GM23338 (cell line): ENCODE measurements at regions not wholly inside any gene's neighbourhood (a gene's known extent, or its start where the extent isn't known, plus 50 kb on each side); places are given as distances from the start of the nearest gene placed in this dataset.

Experiments
- ATAC-seq: fragments of 200-7000 bp; cut with Tn5 transposase; 3 replicates; pipeline ENCODE4 v1.9.1; 2020
- DNase-seq: peaks from one replicate; pipeline ENCODE4 v3.0.0-alpha.2; 2015; ENCODE audit warnings: low spot score
- H2AFZ ChIP-seq: fragments of 200-600 bp; sonication (generic); 2 replicates; pipeline ENCODE4 v1.8.0; 2016; ENCODE audit warnings: antibody characterized with exemption, mild to moderate bottlenecking, moderate library complexity
- H3F3A ChIP-seq: fragments of 200-600 bp; sonication (generic); replicated peaks from 2 replicates; pipeline ENCODE4 v1.8.0; 2017; ENCODE audit warnings: antibody characterized with exemption, mixed run types, low read depth
- H3K27ac ChIP-seq: fragments of 200-600 bp; sonication (generic); 2 replicates; pipeline ENCODE4 v1.6.1; 2016; ENCODE audit warnings: low read depth
- H3K27me3 ChIP-seq: fragments of 200-600 bp; sonication (generic); 2 replicates; pipeline ENCODE4 v1.8.0; 2016; ENCODE audit warnings: mild to moderate bottlenecking, mixed run types, moderate library complexity; ENCODE audit not compliant: insufficient read depth
- H3K36me3 ChIP-seq: fragments of 200-600 bp; sonication (generic); 2 replicates; pipeline ENCODE4 v1.8.0; 2016; ENCODE audit warnings: mild to moderate bottlenecking; ENCODE audit not compliant: insufficient read depth
- H3K4me1 ChIP-seq: fragments of 200-600 bp; sonication (generic); 2 replicates; pipeline ENCODE4 v1.8.0; 2016; ENCODE audit warnings: mild to moderate bottlenecking, moderate library complexity; ENCODE audit not compliant: insufficient read depth
- H3K4me2 ChIP-seq: fragments of 200-600 bp; sonication (generic); 2 replicates; pipeline ENCODE4 v1.7.1; 2017; ENCODE audit warnings: mixed run types
- H3K4me3 ChIP-seq: fragments of 200-600 bp; sonication (generic); 2 replicates; pipeline ENCODE4 v1.6.1; 2016; ENCODE audit warnings: mixed run types
- H3K79me2 ChIP-seq: fragments of 200-600 bp; sonication (generic); replicated peaks from 2 replicates; pipeline ENCODE4 v1.8.0; 2017; ENCODE audit warnings: mild to moderate bottlenecking; ENCODE audit not compliant: insufficient read depth
- H3K9me2 ChIP-seq: fragments of 200-600 bp; sonication (generic); 2 replicates; pipeline ENCODE4 v1.8.0; 2017; ENCODE audit not compliant: insufficient read depth
- H4K20me1 ChIP-seq: fragments of 200-600 bp; sonication (generic); replicated peaks from 2 replicates; pipeline ENCODE4 v1.8.0; 2017; ENCODE audit warnings: mild to moderate bottlenecking; ENCODE audit not compliant: insufficient read depth
- H3K27ac Mint-ChIP-seq: 2 replicates; pipeline ENCODE4 v1.8.0; 2020; ENCODE audit warnings: inconsistent platforms, mild to moderate bottlenecking, moderate library complexity, mixed read lengths
- H3K27me3 Mint-ChIP-seq: 3 replicates; pipeline ENCODE4 v1.8.0; 2022; ENCODE audit warnings: low read depth, mild to moderate bottlenecking, moderate library complexity, mixed read lengths, inconsistent platforms; ENCODE audit not compliant: insufficient read depth, poor library complexity
- H3K36me3 Mint-ChIP-seq: 3 replicates; pipeline ENCODE4 v1.8.0; 2021; ENCODE audit warnings: low read depth, mild to moderate bottlenecking, inconsistent platforms, moderate library complexity, mixed read lengths
- H3K4me1 Mint-ChIP-seq: 3 replicates; pipeline ENCODE4 v1.8.0; 2020; ENCODE audit warnings: mild to moderate bottlenecking, inconsistent platforms, mixed read lengths
- H3K4me3 Mint-ChIP-seq: 3 replicates; pipeline ENCODE4 v1.8.0; 2021; ENCODE audit warnings: moderate library complexity, mild to moderate bottlenecking, inconsistent platforms, mixed read lengths
- H3K9me3 Mint-ChIP-seq: 3 replicates; pipeline ENCODE4 v1.8.0; 2020; ENCODE audit warnings: moderate library complexity, mild to moderate bottlenecking, inconsistent platforms, mixed read lengths
- ETS1 ChIP-seq: IDR thresholded peaks from 2 replicates; pipeline ENCODE4 v1.6.1; 2016; ENCODE audit warnings: antibody characterized with exemption
- EZH2 ChIP-seq: fragments of 200-600 bp; sonication (generic); IDR thresholded peaks from one replicate; pipeline ENCODE4 v1.8.0; 2017; ENCODE audit warnings: antibody characterized with exemption, mild to moderate bottlenecking, low read depth; ENCODE audit not compliant: unreplicated experiment
- POLR2AphosphoS5 ChIP-seq: IDR thresholded peaks from 2 replicates; pipeline ENCODE4 v1.6.1; 2016; ENCODE audit warnings: antibody characterized with exemption, low read depth
- STAT1 ChIP-seq: IDR thresholded peaks from one replicate; pipeline ENCODE4 v1.6.1; 2016; ENCODE audit warnings: antibody characterized with exemption; ENCODE audit not compliant: unreplicated experiment
- ZNF114 ChIP-seq: fragments of 250-450 bp; sonication (Bioruptor Pico); IDR thresholded peaks from 2 replicates; pipeline ENCODE4 v1.5.0; 2020; ENCODE audit warnings: mild to moderate bottlenecking, moderate library complexity
- ZNF331 ChIP-seq: fragments of 250-450 bp; sonication (Bioruptor Pico); IDR thresholded peaks from 2 replicates; pipeline ENCODE4 v1.5.0; 2020; ENCODE audit warnings: low read depth, mild to moderate bottlenecking, moderate library complexity
- TF ChIP-seq, protein P1 (sequence below), 2 experiments: fragments of 200-600 bp in 1 of 2; sonication (generic) in 1 of 2; conservative IDR thresholded peaks; 2 replicates each; pipeline versions ENCODE4 v1.5.1 to v1.6.1; 2016 to 2017; ENCODE audit warnings: antibody characterized with exemption in 2 of 2, low read depth in 2 of 2, mild to moderate bottlenecking in 2 of 2, moderate library complexity in 1 of 2
- TF ChIP-seq, protein P2 (sequence below): fragments of 250-450 bp; sonication (Bioruptor Pico); IDR thresholded peaks from 2 replicates; pipeline ENCODE4 v1.5.0; 2020; ENCODE audit warnings: mild to moderate bottlenecking, moderate library complexity

DNA sequence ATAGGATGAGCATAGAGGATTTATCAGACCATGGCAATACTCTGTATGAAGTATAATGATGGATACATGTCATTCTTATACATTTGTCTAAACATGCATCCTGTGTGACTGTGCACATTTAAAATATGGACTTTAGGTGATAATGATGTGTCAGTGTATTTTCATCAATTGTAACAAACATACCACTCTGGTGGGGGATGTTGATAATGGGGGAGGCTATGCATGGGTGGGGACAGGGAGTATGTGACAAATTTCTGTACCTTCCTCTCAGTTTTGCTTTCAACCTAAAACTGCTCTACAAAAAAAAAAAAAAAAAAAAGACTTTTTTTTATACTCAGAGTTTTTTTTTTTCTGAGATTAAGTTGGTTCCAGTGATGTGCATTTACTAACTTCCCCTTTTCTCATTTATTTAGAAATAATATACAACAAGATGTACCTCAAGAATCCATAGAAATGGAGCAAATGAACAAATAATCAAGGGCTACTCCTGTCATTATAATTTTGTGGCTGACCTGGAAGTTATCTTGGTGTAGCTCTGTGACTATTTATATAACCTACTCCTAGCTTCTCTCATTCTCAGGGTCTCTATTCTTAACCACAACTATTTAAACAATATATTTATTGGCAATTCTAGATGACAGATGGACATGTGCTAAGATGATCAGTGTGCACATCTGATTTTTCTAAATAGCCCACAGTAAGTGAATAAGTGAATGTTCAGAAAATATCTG, 108.9 kb upstream of the ITGA4 start:
- Mint-ChIP-seq H3K36me3 (no peaks in the 10 kb centered on the region), H3K27ac (no peak overlapping the region), H3K4me3 (no peak overlapping the region), H3K4me1 (no peaks in the 10 kb centered on the region), H3K27me3 (no peaks in the 10 kb centered on the region), H3K9me3 (peaks cover 5% of the 10 kb centered on the region; the same call in 2 of the 3 replicates)
- H3K27me3 ChIP-seq = no peaks in the 10 kb centered on the region
- H3K9me2 ChIP-seq = peaks cover 3% of the 10 kb centered on the region; the same call in 1 of the 2 replicates
- no peaks in the 10 kb centered on the region for H3K4me1 ChIP-seq
- no peaks in the 10 kb centered on the region for H3K36me3 ChIP-seq
- no peak overlapping the region for H3K4me2 ChIP-seq
- TF ChIP-seq EZH2 = no peak
- no peak for TF ChIP-seq ETS1
- no peak for ATAC-seq
- H3K4me3 ChIP-seq = no peak overlapping the region
- no peak for DNase-seq
- no peaks in the 10 kb centered on the region for H4K20me1 ChIP-seq
- no peak overlapping the region for H3K27ac ChIP-seq
- H3F3A ChIP-seq = no peaks in the 10 kb centered on the region
- H3K79me2 ChIP-seq = no peaks in the 10 kb centered on the region
- no peak overlapping the region for H2AFZ ChIP-seq

- no peaks in the 10 kb centered on the region for H3K4me1 Mint-ChIP-seq
- Histone ChIP-seq H3K27me3 (no peaks in the 10 kb centered on the region), H3K27ac (no peak overlapping the region), H3F3A (no peaks in the 10 kb centered on the region), H3K4me2 (no peak overlapping the region), H3K4me1 (no peaks in the 10 kb centered on the region), H3K4me3 (no peak overlapping the region), H3K79me2 (no peaks in the 10 kb centered on the region), H4K20me1 (no peaks in the 10 kb centered on the region), H3K9me2 (no peaks in the 10 kb centered on the region), H3K36me3 (no peaks in the 10 kb centered on the region), H2AFZ (no peak overlapping the region)
- no peak overlapping the region for H3K27ac Mint-ChIP-seq
- no peaks in the 10 kb centered on the region for H3K36me3 Mint-ChIP-seq
- no peaks in the 10 kb centered on the region for H3K9me3 Mint-ChIP-seq
- ATAC-seq (no peak), DNase-seq (no peak)
- H3K4me3 Mint-ChIP-seq = no peak overlapping the region
- no peaks in the 10 kb centered on the region for H3K27me3 Mint-ChIP-seq
- no peak for TF ChIP-seq ZNF331 (CRISPR knock-in tag)
- no peak for TF ChIP-seq STAT1
- no peak for TF ChIP-seq ETS1
- TF ChIP-seq ZNF114 (CRISPR knock-in tag) = no peak
- TF ChIP-seq, protein P1, sequence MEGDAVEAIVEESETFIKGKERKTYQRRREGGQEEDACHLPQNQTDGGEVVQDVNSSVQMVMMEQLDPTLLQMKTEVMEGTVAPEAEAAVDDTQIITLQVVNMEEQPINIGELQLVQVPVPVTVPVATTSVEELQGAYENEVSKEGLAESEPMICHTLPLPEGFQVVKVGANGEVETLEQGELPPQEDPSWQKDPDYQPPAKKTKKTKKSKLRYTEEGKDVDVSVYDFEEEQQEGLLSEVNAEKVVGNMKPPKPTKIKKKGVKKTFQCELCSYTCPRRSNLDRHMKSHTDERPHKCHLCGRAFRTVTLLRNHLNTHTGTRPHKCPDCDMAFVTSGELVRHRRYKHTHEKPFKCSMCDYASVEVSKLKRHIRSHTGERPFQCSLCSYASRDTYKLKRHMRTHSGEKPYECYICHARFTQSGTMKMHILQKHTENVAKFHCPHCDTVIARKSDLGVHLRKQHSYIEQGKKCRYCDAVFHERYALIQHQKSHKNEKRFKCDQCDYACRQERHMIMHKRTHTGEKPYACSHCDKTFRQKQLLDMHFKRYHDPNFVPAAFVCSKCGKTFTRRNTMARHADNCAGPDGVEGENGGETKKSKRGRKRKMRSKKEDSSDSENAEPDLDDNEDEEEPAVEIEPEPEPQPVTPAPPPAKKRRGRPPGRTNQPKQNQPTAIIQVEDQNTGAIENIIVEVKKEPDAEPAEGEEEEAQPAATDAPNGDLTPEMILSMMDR (conservative IDR thresholded peaks at IDR 0.05; ENCODE audit: low read depth in 2 of 2) = no peak
- TF ChIP-seq, protein P2, sequence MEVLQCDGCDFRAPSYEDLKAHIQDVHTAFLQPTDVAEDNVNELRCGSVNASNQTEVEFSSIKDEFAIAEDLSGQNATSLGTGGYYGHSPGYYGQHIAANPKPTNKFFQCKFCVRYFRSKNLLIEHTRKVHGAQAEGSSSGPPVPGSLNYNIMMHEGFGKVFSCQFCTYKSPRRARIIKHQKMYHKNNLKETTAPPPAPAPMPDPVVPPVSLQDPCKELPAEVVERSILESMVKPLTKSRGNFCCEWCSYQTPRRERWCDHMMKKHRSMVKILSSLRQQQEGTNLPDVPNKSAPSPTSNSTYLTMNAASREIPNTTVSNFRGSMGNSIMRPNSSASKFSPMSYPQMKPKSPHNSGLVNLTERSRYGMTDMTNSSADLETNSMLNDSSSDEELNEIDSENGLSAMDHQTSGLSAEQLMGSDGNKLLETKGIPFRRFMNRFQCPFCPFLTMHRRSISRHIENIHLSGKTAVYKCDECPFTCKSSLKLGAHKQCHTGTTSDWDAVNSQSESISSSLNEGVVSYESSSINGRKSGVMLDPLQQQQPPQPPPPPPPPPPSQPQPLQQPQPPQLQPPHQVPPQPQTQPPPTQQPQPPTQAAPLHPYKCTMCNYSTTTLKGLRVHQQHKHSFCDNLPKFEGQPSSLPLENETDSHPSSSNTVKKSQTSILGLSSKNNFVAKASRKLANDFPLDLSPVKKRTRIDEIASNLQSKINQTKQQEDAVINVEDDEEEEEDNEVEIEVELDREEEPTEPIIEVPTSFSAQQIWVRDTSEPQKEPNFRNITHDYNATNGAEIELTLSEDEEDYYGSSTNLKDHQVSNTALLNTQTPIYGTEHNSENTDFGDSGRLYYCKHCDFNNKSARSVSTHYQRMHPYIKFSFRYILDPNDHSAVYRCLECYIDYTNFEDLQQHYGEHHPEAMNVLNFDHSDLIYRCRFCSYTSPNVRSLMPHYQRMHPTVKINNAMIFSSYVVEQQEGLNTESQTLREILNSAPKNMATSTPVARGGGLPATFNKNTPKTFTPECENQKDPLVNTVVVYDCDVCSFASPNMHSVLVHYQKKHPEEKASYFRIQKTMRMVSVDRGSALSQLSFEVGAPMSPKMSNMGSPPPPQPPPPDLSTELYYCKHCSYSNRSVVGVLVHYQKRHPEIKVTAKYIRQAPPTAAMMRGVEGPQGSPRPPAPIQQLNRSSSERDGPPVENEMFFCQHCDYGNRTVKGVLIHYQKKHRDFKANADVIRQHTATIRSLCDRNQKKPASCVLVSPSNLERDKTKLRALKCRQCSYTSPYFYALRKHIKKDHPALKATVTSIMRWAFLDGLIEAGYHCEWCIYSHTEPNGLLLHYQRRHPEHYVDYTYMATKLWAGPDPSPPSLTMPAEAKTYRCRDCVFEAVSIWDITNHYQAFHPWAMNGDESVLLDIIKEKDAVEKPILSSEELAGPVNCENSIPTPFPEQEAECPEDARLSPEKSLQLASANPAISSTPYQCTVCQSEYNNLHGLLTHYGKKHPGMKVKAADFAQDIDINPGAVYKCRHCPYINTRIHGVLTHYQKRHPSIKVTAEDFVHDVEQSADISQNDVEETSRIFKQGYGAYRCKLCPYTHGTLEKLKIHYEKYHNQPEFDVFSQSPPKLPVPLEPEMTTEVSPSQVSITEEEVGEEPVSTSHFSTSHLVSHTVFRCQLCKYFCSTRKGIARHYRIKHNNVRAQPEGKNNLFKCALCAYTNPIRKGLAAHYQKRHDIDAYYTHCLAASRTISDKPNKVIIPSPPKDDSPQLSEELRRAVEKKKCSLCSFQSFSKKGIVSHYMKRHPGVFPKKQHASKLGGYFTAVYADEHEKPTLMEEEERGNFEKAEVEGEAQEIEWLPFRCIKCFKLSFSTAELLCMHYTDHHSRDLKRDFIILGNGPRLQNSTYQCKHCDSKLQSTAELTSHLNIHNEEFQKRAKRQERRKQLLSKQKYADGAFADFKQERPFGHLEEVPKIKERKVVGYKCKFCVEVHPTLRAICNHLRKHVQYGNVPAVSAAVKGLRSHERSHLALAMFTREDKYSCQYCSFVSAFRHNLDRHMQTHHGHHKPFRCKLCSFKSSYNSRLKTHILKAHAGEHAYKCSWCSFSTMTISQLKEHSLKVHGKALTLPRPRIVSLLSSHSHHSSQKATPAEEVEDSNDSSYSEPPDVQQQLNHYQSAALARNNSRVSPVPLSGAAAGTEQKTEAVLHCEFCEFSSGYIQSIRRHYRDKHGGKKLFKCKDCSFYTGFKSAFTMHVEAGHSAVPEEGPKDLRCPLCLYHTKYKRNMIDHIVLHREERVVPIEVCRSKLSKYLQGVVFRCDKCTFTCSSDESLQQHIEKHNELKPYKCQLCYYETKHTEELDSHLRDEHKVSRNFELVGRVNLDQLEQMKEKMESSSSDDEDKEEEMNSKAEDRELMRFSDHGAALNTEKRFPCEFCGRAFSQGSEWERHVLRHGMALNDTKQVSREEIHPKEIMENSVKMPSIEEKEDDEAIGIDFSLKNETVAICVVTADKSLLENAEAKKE = no peak
- TF ChIP-seq EZH2 = no peak
- no peak for TF ChIP-seq POLR2AphosphoS5
Measured at GRCh38 chr2:181352158-181352557, 105.0 kb upstream of the ITGA4 start.
